Prostate gland (tissue), 2 donors: ENCODE measurements at regions not wholly inside any gene's neighbourhood (a gene's known extent, or its start where the extent isn't known, plus 50 kb on each side); places are given as distances from the start of the nearest gene placed in this dataset.

Source experiments
- CTCF ChIP-seq, 4 experiments: fragments of 200-600 bp in 2 of 4; fragments of 450-650 bp in 2 of 4; sonication (generic) in 2 of 4; IDR thresholded peaks; 1 replicate in 3 of 4; 2 replicates in 1 of 4; pipeline ENCODE4 v1.5.1; 2016 to 2019; ENCODE audit warnings: antibody characterized with exemption in 4 of 4, mild to moderate bottlenecking in 2 of 4, moderate library complexity in 2 of 4
- POLR2A ChIP-seq: fragments of 450-650 bp; IDR thresholded peaks from one replicate; pipeline ENCODE4 v1.6.1; 2016; ENCODE audit warnings: antibody characterized with exemption, mild to moderate bottlenecking
- POLR2AphosphoS5 ChIP-seq: sonication (generic); formaldehyde crosslinking; IDR thresholded peaks from one replicate; pipeline ENCODE4 v1.6.1; 2017; ENCODE audit warnings: antibody characterized with exemption

GRCh38 chr2:7437716-7438632, 520.8 kb downstream of the RNF144A start:
- TF ChIP-seq CTCF (IDR thresholded peaks at IDR 0.05), result no peak
- no peak for TF ChIP-seq POLR2AphosphoS5
- no peak for TF ChIP-seq POLR2A
